H1 (cell line): ENCODE measurements at regions not wholly inside any gene's neighbourhood (a gene's known extent, or its start where the extent isn't known, plus 50 kb on each side); places are given as distances from the start of the nearest gene placed in this dataset.

Experiments used
- EZH2 ChIP-seq: fragments of 200-600 bp; sonication (generic); IDR thresholded peaks from 2 replicates; pipeline ENCODE4 v1.7.1; 2012; ENCODE audit warnings: low read depth, mild to moderate bottlenecking, moderate library complexity, low read length, inconsistent platforms; ENCODE audit not compliant: severe bottlenecking
- POU5F1 ChIP-seq: IDR thresholded peaks from 2 replicates; pipeline ENCODE4 v1.6.1; 2011; ENCODE audit warnings: low read depth, mild to moderate bottlenecking, low read length, moderate library complexity
- TF ChIP-seq, protein P1 (sequence below): fragments of 300-600 bp; sonication (generic); IDR thresholded peaks from 2 replicates; pipeline ENCODE4 v1.7.1; 2012; ENCODE audit warnings: low read length, moderate library complexity, mild to moderate bottlenecking, inconsistent platforms; ENCODE audit not compliant: insufficient replicate concordance

DNA sequence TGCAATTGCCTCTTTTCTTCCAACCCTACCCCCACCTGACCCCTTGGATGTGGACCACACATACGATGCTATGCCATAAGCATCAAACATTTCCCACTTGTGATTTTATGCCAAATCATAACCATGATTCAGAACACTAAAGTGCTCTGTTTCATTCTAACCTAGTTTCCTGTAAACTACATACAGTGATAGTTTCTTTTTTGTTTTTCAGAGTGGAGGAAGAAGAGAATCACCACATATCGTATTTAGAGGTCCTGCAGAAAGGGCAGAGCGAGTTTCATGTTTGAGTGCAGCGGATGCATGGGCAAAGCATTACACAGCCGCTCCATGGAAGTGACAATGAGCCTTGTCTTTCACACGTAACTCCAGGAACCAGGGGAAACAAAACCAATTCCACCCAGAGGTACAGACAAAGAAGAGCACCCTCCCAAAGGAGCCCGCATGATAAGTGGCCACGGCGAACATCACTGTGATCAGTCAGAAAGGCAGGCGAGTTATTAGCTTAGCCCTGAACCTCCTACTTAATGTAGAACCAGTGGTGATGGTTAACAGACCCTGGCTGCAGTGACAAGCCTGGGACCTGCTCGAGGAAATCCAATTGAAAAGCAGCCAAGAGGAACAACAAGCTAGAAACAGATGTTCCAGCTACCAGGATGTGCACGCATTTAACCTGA, 64.0 kb upstream of the ZNF281 start (continued):
- TF ChIP-seq, protein P1, sequence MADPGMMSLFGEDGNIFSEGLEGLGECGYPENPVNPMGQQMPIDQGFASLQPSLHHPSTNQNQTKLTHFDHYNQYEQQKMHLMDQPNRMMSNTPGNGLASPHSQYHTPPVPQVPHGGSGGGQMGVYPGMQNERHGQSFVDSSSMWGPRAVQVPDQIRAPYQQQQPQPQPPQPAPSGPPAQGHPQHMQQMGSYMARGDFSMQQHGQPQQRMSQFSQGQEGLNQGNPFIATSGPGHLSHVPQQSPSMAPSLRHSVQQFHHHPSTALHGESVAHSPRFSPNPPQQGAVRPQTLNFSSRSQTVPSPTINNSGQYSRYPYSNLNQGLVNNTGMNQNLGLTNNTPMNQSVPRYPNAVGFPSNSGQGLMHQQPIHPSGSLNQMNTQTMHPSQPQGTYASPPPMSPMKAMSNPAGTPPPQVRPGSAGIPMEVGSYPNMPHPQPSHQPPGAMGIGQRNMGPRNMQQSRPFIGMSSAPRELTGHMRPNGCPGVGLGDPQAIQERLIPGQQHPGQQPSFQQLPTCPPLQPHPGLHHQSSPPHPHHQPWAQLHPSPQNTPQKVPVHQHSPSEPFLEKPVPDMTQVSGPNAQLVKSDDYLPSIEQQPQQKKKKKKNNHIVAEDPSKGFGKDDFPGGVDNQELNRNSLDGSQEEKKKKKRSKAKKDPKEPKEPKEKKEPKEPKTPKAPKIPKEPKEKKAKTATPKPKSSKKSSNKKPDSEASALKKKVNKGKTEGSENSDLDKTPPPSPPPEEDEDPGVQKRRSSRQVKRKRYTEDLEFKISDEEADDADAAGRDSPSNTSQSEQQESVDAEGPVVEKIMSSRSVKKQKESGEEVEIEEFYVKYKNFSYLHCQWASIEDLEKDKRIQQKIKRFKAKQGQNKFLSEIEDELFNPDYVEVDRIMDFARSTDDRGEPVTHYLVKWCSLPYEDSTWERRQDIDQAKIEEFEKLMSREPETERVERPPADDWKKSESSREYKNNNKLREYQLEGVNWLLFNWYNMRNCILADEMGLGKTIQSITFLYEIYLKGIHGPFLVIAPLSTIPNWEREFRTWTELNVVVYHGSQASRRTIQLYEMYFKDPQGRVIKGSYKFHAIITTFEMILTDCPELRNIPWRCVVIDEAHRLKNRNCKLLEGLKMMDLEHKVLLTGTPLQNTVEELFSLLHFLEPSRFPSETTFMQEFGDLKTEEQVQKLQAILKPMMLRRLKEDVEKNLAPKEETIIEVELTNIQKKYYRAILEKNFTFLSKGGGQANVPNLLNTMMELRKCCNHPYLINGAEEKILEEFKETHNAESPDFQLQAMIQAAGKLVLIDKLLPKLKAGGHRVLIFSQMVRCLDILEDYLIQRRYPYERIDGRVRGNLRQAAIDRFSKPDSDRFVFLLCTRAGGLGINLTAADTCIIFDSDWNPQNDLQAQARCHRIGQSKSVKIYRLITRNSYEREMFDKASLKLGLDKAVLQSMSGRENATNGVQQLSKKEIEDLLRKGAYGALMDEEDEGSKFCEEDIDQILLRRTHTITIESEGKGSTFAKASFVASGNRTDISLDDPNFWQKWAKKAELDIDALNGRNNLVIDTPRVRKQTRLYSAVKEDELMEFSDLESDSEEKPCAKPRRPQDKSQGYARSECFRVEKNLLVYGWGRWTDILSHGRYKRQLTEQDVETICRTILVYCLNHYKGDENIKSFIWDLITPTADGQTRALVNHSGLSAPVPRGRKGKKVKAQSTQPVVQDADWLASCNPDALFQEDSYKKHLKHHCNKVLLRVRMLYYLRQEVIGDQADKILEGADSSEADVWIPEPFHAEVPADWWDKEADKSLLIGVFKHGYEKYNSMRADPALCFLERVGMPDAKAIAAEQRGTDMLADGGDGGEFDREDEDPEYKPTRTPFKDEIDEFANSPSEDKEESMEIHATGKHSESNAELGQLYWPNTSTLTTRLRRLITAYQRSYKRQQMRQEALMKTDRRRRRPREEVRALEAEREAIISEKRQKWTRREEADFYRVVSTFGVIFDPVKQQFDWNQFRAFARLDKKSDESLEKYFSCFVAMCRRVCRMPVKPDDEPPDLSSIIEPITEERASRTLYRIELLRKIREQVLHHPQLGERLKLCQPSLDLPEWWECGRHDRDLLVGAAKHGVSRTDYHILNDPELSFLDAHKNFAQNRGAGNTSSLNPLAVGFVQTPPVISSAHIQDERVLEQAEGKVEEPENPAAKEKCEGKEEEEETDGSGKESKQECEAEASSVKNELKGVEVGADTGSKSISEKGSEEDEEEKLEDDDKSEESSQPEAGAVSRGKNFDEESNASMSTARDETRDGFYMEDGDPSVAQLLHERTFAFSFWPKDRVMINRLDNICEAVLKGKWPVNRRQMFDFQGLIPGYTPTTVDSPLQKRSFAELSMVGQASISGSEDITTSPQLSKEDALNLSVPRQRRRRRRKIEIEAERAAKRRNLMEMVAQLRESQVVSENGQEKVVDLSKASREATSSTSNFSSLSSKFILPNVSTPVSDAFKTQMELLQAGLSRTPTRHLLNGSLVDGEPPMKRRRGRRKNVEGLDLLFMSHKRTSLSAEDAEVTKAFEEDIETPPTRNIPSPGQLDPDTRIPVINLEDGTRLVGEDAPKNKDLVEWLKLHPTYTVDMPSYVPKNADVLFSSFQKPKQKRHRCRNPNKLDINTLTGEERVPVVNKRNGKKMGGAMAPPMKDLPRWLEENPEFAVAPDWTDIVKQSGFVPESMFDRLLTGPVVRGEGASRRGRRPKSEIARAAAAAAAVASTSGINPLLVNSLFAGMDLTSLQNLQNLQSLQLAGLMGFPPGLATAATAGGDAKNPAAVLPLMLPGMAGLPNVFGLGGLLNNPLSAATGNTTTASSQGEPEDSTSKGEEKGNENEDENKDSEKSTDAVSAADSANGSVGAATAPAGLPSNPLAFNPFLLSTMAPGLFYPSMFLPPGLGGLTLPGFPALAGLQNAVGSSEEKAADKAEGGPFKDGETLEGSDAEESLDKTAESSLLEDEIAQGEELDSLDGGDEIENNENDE, result no peak
- TF ChIP-seq EZH2, result no peak
- TF ChIP-seq POU5F1, result no peak
